ENCODE measurements at regions not wholly inside any gene's neighbourhood (a gene's known extent, or its start where the extent isn't known, plus 50 kb on each side); places are given as distances from the start of the nearest gene placed in this dataset.

- TF ChIP-seq SIX5 (IDR thresholded peaks at IDR 0.05; ENCODE audit: low read depth, low read length) (no peak), POLR2A (IDR thresholded peaks at IDR 0.05; ENCODE audit: control extremely low read depth in 1 of 2, low read depth in 2 of 2, low read length in 2 of 2) (no peak), JUND (IDR thresholded peaks at IDR 0.05; ENCODE audit: low read length) (no peak), HDAC6 (IDR thresholded peaks at IDR 0.05; ENCODE audit: low read depth, low read length) (no peak), CTBP2 (IDR thresholded peaks at IDR 0.05; ENCODE audit: borderline replicate concordance, insufficient read depth, insufficient read length, low read length) (no peak), SRF (IDR thresholded peaks at IDR 0.05; ENCODE audit: low read depth, low read length) (no peak), RFX5 (IDR thresholded peaks at IDR 0.05; ENCODE audit: borderline replicate concordance, low read depth, low read length) (no peak), SP1 (IDR thresholded peaks at IDR 0.05; ENCODE audit: low read depth, low read length) (no peak), POLR2AphosphoS5 (IDR thresholded peaks at IDR 0.05; ENCODE audit: low read depth, low read length) (no peak), SIN3A (conservative IDR thresholded peaks at IDR 0.05 in 1 of 2, IDR thresholded peaks at IDR 0.05 in 1 of 2; ENCODE audit: low read depth in 1 of 2, low read length in 2 of 2) (no peak), E2F6 (IDR thresholded peaks at IDR 0.05) (no peak), CTCF (IDR thresholded peaks at IDR 0.05; ENCODE audit: control extremely low read depth in 1 of 3, insufficient read depth in 1 of 3, low read depth in 1 of 3, low read length in 3 of 3) (no peak), ZNF274 (IDR thresholded peaks at IDR 0.05; ENCODE audit: borderline replicate concordance, extremely low read depth, low read length) (no peak), TBP (IDR thresholded peaks at IDR 0.05; ENCODE audit: low read depth, low read length) (no peak), MAFK (IDR thresholded peaks at IDR 0.05; ENCODE audit: low read depth, low read length) (no peak), CBX8 (IDR thresholded peaks at IDR 0.05; ENCODE audit: borderline replicate concordance, low read depth, low read length) (no peak), SP2 (IDR thresholded peaks at IDR 0.05; ENCODE audit: low read length) (no peak), CREB1 (IDR thresholded peaks at IDR 0.05) (no peak)
Measured at GRCh38 chr2:134075204-134075603, 178.7 kb upstream of the MGAT5 start (continued).

Data from H1 (cell line).